H1 (cell line): ENCODE measurements at regions not wholly inside any gene's neighbourhood (a gene's known extent, or its start where the extent isn't known, plus 50 kb on each side); places are given as distances from the start of the nearest gene placed in this dataset.

Experiments
- CTCF ChIA-PET: fragments of 300-600 bp; sonication (Branson Sonifier 250); formaldehyde crosslinking; loops from one replicate; lab custom pipeline; 2021; ENCODE audit not compliant: partially characterized antibody; lab: Charles Lee
- POLR2A ChIA-PET: fragments of 300-600 bp; sonication (Branson Sonifier 250); formaldehyde crosslinking; loops from one replicate; lab custom pipeline; 2021; ENCODE audit warnings: inconsistent platforms; ENCODE audit not compliant: partially characterized antibody; lab: Charles Lee
- DNase-seq, 2 experiments: peaks; one replicate each; pipeline versions ENCODE4 v3.0.0 to v3.0.0-alpha.2; 2010 to 2022; ENCODE audit warnings: low spot score in 2 of 2, low read depth in 1 of 2, mixed read lengths in 1 of 2
- FAIRE-seq: peaks from 2 replicates; lab custom pipeline; 2011; peaks lifted over from hg19 to GRCh38; lab: Jason Lieb, UNC
- H2AFZ ChIP-seq: 2 replicates; pipeline ENCODE4 v1.8.1; 2012; ENCODE audit warnings: low read length, inconsistent platforms
- H2AK5ac ChIP-seq: 2 replicates; pipeline ENCODE4 v1.6.1; 2013; ENCODE audit warnings: low read depth, low read length
- H2BK120ac ChIP-seq: replicated peaks from 2 replicates; pipeline ENCODE3; 2013; ENCODE audit warnings: low read depth, low read length, inconsistent platforms
- H2BK12ac ChIP-seq: 2 replicates; pipeline ENCODE4 v1.6.1; 2013; ENCODE audit warnings: low read depth, low read length
- H2BK15ac ChIP-seq: 2 replicates; pipeline ENCODE4 v1.6.1; 2013; ENCODE audit warnings: low read length
- H2BK20ac ChIP-seq: 2 replicates; pipeline ENCODE4 v1.6.1; 2013; ENCODE audit warnings: low read length
- H2BK5ac ChIP-seq: 2 replicates; pipeline ENCODE4 v1.6.1; 2013; ENCODE audit warnings: low read depth, low read length
- H3K14ac ChIP-seq: 2 replicates; pipeline ENCODE4 v1.6.1; 2013; ENCODE audit warnings: inconsistent platforms; ENCODE audit not compliant: insufficient read length
- H3K18ac ChIP-seq: 2 replicates; pipeline ENCODE4 v1.6.1; 2013; ENCODE audit warnings: low read length; ENCODE audit errors: extremely low read depth
- H3K23ac ChIP-seq: 2 replicates; pipeline ENCODE4 v1.6.1; 2013; ENCODE audit warnings: inconsistent platforms; ENCODE audit not compliant: insufficient read length
- H3K23me2 ChIP-seq: 2 replicates; pipeline ENCODE4 v1.6.1; 2013; ENCODE audit warnings: low read depth, low read length
- H3K27ac ChIP-seq: 2 replicates; pipeline ENCODE4 v1.6.1; 2011; ENCODE audit warnings: low read depth, low read length, inconsistent platforms
- H3K27me3 ChIP-seq, 4 experiments: replicated peaks in 1 of 4; 1 replicate in 1 of 4; 2 replicates in 3 of 4; pipeline versions ENCODE4 v1.6.1 to v1.8.1; 2011 to 2013; ENCODE audit warnings: low read length in 3 of 4, mild to moderate bottlenecking in 3 of 4, inconsistent platforms in 2 of 4, mixed read lengths in 2 of 4, moderate library complexity in 1 of 4; ENCODE audit not compliant: control insufficient read depth in 3 of 4, insufficient read depth in 3 of 4; ENCODE audit errors: extremely low read depth in 1 of 4
- H3K36me3 ChIP-seq, 4 experiments: 2 replicates each; pipeline versions ENCODE4 v1.6.1 to v1.8.1; 2011 to 2013; ENCODE audit warnings: mild to moderate bottlenecking in 4 of 4, low read length in 3 of 4, moderate library complexity in 2 of 4, control low read depth in 1 of 4, inconsistent platforms in 1 of 4; ENCODE audit not compliant: insufficient read depth in 4 of 4, control insufficient read depth in 2 of 4
- H3K4ac ChIP-seq: replicated peaks from 2 replicates; pipeline ENCODE3; 2013; ENCODE audit warnings: low read length, low read depth, mixed read lengths, inconsistent platforms; ENCODE audit not compliant: insufficient read length
- H3K4me1 ChIP-seq, 4 experiments: replicated peaks in 1 of 4; 1 replicate in 1 of 4; 2 replicates in 3 of 4; pipeline versions ENCODE4 v1.6.1 to v1.8.1; 2011 to 2013; ENCODE audit warnings: low read length in 3 of 4, inconsistent platforms in 2 of 4, mixed read lengths in 1 of 4; ENCODE audit not compliant: insufficient read depth in 4 of 4, control insufficient read depth in 3 of 4
- H3K4me2 ChIP-seq, 2 experiments: 2 replicates each; pipeline versions ENCODE4 v1.6.1 to v1.8.1; 2011 to 2013; ENCODE audit warnings: low read depth in 2 of 2, low read length in 2 of 2, control low read depth in 1 of 2, inconsistent platforms in 1 of 2, mild to moderate bottlenecking in 1 of 2; ENCODE audit not compliant: insufficient read depth in 1 of 2
- H3K4me3 ChIP-seq, 4 experiments: fragments of 200-600, 300-600 bp in 1 of 4; sonication (generic), shearing (Covaris generic), sonication (Bioruptor Twin) in 1 of 4; 2 replicates each; pipeline versions ENCODE4 v1.5.1 to v1.8.1; 2011 to 2016; ENCODE audit warnings: low read length in 4 of 4, low read depth in 3 of 4, control low read depth in 2 of 4, inconsistent platforms in 2 of 4, mild to moderate bottlenecking in 2 of 4, mixed read lengths in 1 of 4, moderate library complexity in 1 of 4; ENCODE audit not compliant: insufficient read depth in 2 of 4; ENCODE audit errors: extremely low read depth in 1 of 4
- H3K56ac ChIP-seq: replicated peaks from 2 replicates; pipeline ENCODE3; 2013; ENCODE audit warnings: low read depth, mild to moderate bottlenecking, mixed read lengths, low read length, inconsistent platforms; ENCODE audit not compliant: insufficient read length
- H3K79me1 ChIP-seq: 2 replicates; pipeline ENCODE4 v1.6.1; 2013; ENCODE audit warnings: low read depth, low read length, control low read depth
- H3K79me2 ChIP-seq, 2 experiments: 2 replicates each; pipeline versions ENCODE4 v1.6.1 to v1.8.1; 2012 to 2013; ENCODE audit warnings: low read length in 2 of 2, mild to moderate bottlenecking in 2 of 2, inconsistent platforms in 1 of 2; ENCODE audit not compliant: insufficient read depth in 2 of 2, control insufficient read depth in 1 of 2
- H3K9ac ChIP-seq, 4 experiments: replicated peaks in 1 of 4; 1 replicate in 1 of 4; 2 replicates in 3 of 4; pipeline versions ENCODE4 v1.6.1 to v1.8.1; 2011 to 2013; ENCODE audit warnings: low read depth in 3 of 4, low read length in 3 of 4, control low read depth in 2 of 4, mild to moderate bottlenecking in 2 of 4, moderate library complexity in 2 of 4, inconsistent platforms in 1 of 4; ENCODE audit errors: extremely low read depth in 1 of 4
- H3K9me3 ChIP-seq, 2 experiments: 2 replicates each; pipeline versions ENCODE4 v1.6.1 to v1.8.1; 2012 to 2013; ENCODE audit warnings: mild to moderate bottlenecking in 2 of 2, moderate library complexity in 2 of 2, control low read depth in 1 of 2, inconsistent platforms in 1 of 2, low read depth in 1 of 2, low read length in 1 of 2, mixed read lengths in 1 of 2; ENCODE audit not compliant: insufficient read depth in 2 of 2
- H4K20me1 ChIP-seq, 2 experiments: replicated peaks in 1 of 2; 2 replicates each; pipeline versions ENCODE3 to v1.8.1; 2011 to 2013; ENCODE audit warnings: inconsistent platforms in 2 of 2, low read length in 2 of 2, mild to moderate bottlenecking in 1 of 2; ENCODE audit not compliant: insufficient read depth in 2 of 2, control insufficient read depth in 1 of 2
- H4K5ac ChIP-seq: 2 replicates; pipeline ENCODE4 v1.6.1; 2013; ENCODE audit warnings: low read length, low read depth, mixed read lengths, inconsistent platforms; ENCODE audit not compliant: insufficient read length
- H4K8ac ChIP-seq: 2 replicates; pipeline ENCODE4 v1.8.0; 2013; ENCODE audit warnings: mild to moderate bottlenecking, moderate library complexity, low read length, inconsistent platforms; ENCODE audit not compliant: insufficient read depth; ENCODE audit errors: extremely low read depth
- H4K91ac ChIP-seq: replicated peaks from 2 replicates; pipeline ENCODE3; 2013; ENCODE audit warnings: low read length, mixed read lengths, inconsistent platforms; ENCODE audit not compliant: insufficient read length
- JUN ChIP-seq: IDR thresholded peaks from 2 replicates; pipeline ENCODE4 v1.6.1; 2011; ENCODE audit warnings: low read depth, mild to moderate bottlenecking, improper control_type of control experiment, low read length
- RAD21 ChIP-seq, 2 experiments: IDR thresholded peaks in 1 of 2; conservative IDR thresholded peaks in 1 of 2; 2 replicates each; pipeline ENCODE4 v1.6.1; 2011; ENCODE audit warnings: low read depth in 2 of 2, low read length in 2 of 2, improper control_type of control experiment in 1 of 2, inconsistent platforms in 1 of 2, mild to moderate bottlenecking in 1 of 2, moderate library complexity in 1 of 2
- ZNF274 ChIP-seq: IDR thresholded peaks from 2 replicates; pipeline ENCODE4 v1.7.0; 2012; ENCODE audit warnings: low read length, borderline replicate concordance; ENCODE audit errors: extremely low read depth
- WGBS, 2 experiments: shearing (Covaris generic) in 1 of 2; methylation state at CpG; one replicate each; pipeline versions ENCODE4 v1.1.6 to v1.1.7; 2013 to 2015; ENCODE audit warnings: low lambda C conversion rate in 2 of 2, mixed read lengths in 2 of 2, inconsistent platforms in 1 of 2, low coverage in 1 of 2, missing lambda C conversion rate in 1 of 2; ENCODE audit not compliant: insufficient replicate concordance in 2 of 2, insufficient coverage in 1 of 2, insufficient read length in 1 of 2; ENCODE audit errors: extremely low coverage in 1 of 2, missing lambda C conversion rate in 1 of 2; 5-methylcytosine and 5-hydroxymethylcytosine counted together

DNA sequence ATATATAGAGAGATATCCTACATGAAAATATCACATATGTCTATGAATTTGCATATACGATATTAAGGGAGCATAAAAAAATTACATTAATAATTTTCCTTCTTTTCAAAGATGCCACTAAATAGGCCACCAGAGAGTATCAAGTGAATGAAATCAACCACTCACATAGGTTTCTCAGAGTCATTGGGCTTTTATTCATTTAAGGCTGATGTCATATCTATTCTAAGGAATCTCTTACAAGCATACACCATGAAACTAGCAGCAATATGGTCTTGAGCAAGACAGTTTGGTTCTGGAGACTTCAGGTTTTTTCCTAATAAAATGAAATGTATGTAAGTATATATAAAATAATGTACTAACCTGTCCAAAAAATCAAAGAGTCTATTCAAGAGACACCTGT lies 420.4 kb downstream of the PLA2G4A start:
- Histone ChIP-seq H3K14ac (no peak overlapping the region), H3K9ac (no peak overlapping the region), H3K4ac (no peak overlapping the region), H3K18ac (no peak overlapping the region), H3K9me3 (no peaks in the 10 kb centered on the region), H3K36me3 (no peaks in the 10 kb centered on the region), H4K5ac (no peak overlapping the region), H3K4me1 (peaks cover 0 to 7% (median 0%) of the 10 kb centered on the region in 4 experiments; a peak in 1 of 7 replicates), H2BK12ac (no peak overlapping the region), H2BK5ac (no peak overlapping the region), H2AK5ac (no peak overlapping the region), H2AFZ (no peak overlapping the region), H3K23me2 (no peaks in the 10 kb centered on the region), H3K27ac (no peak overlapping the region), H3K79me2 (no peaks in the 10 kb centered on the region), H4K20me1 (no peaks in the 10 kb centered on the region), H3K4me3 (no peak overlapping the region), H2BK20ac (no peak overlapping the region), H3K4me2 (no peak overlapping the region), H3K56ac (no peak overlapping the region), H4K91ac (no peak overlapping the region), H4K8ac (no peak overlapping the region), H3K79me1 (no peaks in the 10 kb centered on the region), H2BK15ac (no peak overlapping the region), H3K23ac (no peak overlapping the region), H3K27me3 (no peaks in the 10 kb centered on the region), H2BK120ac (no peak overlapping the region)
- ChIA-PET CTCF (interaction anchor here (0.6 kb wide), 1 partner anchor 799 kb away, joined by 3 read pairs; no protein-coding TSS in a partner anchor), POLR2A (no interaction called here)
- TF ChIP-seq RAD21 (IDR thresholded peaks at IDR 0.05 in 1 of 2, conservative IDR thresholded peaks at IDR 0.05 in 1 of 2; ENCODE audit: low read depth in 2 of 2, low read length in 2 of 2): no peak
- TF ChIP-seq ZNF274: no peak
- TF ChIP-seq JUN: no peak
- FAIRE-seq (no peak), DNase-seq (no peak)
- 95% methylated on average over 1 of the region's 1 CpG; no CpG with 5 or more reads in 1 of the 2 experiments for WGBS, 2 experiments
